ENCODE measurements at regions not wholly inside any gene's neighbourhood (a gene's known extent, or its start where the extent isn't known, plus 50 kb on each side); places are given as distances from the start of the nearest gene placed in this dataset.
A peak's percentile ranks its signal among the peaks of the same experiment; 100 is the strongest.
"Not testable (repeated sequence)": the region's sequence is repeated elsewhere in the genome, so short reads cannot be mapped to it uniquely, and the experiment has no call there.

DNA sequence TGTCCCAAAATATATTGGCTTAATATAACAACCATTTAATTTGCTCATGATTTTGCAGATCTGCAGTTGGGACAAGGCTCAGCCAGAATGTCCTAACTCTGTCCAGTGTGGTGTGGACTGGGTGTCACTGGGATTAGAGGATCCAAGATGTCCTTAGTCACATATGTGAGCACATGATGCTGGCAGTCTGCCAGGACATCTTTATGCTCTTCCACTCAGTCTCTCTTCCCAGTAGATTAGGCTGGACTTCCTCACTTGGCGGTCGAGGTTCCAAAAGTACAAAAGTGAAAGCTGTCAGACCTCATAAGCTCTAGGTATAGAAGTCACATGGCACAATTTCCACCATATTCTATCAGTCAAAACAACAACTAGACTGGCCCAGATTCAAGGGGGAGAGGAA, 167.9 kb upstream of the NTF3 start:
- DNase-seq (ENCODE audit: low read depth) = no peak

DNA sequence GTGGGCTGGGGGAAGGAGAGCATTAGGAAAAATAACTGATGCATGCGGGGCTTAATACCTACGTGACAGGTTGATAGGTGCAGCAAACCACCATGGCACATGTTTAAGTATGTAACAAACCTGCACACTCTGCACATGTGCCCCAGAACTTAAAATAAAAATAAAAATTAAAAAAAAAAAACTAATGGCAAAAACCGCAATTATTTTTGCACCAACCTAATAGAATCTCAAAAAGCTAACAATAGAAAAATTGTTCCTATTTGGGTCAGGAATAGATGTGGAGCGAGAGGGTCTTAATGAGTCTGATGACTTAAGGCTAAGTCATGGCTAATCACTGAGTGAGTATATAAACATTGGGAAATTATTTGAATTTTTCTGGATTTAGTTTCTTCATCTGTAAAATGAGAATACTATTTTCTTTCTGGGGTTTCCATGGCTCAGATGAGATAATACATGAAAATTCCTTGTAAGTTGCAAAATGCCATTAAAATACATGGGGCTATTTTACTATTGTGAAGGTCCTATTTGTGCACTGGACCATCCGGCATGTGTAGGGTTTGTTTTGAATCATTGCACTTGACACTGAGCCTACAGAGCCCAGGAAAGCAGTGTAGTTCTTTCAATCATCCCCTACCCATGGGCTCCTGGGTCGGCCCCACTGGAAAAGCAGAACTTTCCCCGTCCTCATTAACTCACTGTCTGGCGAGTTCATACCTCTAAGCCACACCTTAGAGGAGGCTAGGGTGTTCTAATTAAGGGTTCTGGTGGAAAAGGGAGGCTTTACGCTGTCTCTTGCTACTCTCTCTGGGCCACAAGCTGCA, 164.1 kb upstream of the NTF3 start:
- DNase-seq (ENCODE audit: low read depth) = no peak

DNA sequence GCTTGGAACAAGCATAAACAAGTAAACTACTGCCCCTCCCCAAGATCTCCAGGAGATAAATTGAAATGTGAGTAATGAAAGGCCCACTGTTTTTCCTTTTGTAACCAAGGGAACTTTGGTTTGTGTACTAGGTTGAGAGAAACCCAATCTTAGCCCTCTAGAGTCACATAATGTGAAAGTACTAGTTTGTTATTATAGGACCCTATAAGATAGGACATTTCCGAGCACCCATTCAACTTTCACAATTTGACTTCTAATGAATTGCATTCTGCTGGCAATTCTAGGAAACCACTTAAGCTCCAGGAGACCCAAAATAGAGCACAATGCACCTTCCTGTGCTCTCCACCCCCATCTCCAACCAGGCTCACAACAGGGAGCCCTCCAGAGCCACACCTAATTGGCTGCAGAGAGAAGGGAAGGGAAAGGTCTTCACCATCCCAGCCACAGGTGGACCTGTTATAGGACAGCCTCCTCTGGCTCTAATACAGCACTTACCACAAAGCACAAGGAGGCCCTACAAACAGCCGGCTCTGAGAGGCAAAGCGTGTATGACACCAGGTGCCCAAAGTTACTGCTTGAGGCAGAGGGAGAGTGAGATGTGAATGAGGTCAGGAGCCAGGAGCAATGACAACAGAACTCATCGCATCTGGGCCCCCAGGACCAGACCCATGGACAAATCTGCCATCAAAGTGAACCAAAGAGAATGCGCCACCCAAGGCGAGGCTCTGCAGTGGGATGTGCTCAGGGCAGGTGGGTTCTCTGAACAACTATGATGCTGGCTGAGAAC, 163.3 kb upstream of the NTF3 start:
- no peak for DNase-seq (ENCODE audit: low read depth)

DNA sequence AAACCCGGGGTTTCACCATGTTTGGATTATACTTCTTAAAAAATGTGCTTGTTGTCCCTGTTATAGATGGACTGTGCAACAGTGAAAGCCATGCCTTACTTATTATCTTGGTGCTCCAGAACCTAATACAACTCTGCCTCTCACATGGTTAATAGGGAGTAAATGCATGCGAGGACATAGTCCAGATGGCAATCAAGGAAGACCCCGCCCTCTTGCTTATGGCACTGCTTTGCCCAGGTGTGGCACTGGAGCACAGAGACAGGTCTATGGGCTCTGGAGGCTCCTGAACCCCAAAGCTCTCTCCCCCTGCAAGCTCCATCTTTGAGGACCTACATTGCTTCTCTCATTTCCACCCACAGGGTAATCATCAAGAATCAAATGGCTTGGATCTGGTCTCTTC, 162.1 kb upstream of the NTF3 start:
- DNase-seq (ENCODE audit: low read depth) = no peak

DNA sequence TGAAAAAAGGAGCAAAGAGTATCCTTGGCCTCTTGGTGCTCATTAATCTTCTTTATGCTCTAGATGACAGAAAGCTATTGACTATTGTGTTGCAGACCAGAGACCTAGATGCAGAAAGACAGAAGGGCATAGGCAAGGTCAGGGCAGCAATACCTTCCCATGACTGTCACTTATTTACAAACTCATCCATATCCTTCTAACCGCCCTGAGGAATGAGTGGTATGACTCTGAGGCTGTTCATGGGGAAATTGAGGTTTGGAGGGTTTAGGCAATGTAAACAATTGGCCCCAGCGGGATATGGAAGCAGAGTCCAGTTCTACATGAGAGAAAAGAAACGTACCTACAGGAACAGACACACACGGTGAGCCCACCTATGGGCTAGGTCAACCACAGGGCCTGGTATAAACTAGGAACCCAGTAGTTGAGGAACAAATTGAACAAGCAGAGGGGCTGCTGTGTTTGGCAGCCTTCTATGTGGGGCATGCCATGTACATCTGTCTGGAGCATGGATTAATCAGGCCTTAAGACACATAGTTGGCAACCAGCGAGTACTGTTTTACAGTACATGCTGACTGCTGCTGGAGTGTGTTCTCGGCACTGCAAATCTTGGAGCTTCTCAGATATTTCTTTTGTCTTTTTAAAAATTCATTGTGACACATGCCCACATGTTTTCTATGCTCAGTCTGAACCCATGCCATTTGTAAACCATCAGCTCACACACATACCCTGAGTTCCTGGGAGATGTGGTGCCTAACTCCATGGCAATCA, 159.7 kb upstream of the NTF3 start:
- DNase-seq (ENCODE audit: low read depth) = peak; percentile 27

DNA sequence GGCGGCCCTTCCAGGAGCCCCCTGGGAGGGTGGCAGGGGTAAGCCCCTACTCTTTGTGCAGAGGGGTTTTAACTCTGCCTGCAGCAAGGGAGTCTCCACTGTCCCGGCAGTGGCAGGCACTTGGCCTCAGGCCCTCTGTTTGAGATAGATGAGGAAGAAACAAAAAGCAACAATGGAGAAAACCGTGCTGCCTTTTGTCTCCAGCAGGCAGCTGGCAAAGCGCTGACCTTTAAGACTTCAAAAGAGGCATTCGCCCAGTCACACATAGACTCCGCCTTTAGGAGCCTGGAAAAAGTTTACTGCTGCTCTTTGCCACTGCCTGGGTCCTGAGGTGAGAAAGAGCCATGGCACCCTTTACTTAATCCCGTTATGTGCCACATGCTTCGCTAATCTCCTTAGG, 158.2 kb upstream of the NTF3 start:
- DNase-seq (ENCODE audit: low read depth) = no peak

DNA sequence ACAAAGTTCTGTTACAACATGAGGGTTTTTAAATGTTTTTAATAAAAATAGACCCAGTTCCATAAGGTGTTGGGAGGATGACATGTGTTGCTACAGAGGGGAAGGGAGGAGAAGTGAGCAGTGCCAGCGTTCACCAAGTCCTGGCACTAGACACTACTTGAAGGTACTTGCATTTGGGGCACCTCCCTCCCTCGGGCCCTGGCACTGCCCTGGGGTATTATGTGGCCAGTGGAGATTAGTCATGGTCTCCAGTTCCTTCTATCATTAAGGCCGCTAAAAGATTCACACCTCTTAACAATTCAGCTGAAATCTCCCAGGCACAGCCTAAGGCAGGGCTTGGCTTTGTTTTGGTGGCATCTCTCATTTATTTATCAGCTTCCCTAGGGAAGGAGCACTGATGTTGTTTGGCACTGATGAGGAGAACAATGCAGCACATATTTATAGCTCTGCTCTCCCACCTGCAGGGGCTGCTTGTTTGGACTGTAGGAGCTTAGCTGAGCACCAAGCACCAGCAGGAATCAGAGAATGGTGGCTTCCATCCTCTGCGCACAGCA, 155.5 kb upstream of the NTF3 start:
- DNase-seq (ENCODE audit: low read depth) = no peak

DNA sequence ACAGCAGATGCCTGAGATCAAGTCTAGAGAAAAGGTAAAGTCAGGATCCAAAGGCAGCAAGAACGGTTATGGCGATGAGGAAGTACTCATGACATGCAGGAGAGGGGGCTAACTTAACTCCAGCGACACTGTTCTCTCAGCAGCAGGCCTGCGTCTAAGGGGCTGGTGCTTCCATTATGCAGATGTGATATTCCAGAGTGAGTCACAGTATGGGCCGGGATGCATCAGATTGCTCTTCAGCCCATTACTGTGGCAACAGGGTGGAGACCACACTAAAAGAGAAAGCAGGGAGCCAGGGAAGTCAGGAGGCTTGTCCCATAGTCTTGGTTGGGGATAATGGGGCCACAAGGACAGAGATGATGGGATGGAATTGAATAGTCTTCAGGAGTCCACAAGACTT, 151.8 kb upstream of the NTF3 start:
- DNase-seq (ENCODE audit: low read depth) = no peak

DNA sequence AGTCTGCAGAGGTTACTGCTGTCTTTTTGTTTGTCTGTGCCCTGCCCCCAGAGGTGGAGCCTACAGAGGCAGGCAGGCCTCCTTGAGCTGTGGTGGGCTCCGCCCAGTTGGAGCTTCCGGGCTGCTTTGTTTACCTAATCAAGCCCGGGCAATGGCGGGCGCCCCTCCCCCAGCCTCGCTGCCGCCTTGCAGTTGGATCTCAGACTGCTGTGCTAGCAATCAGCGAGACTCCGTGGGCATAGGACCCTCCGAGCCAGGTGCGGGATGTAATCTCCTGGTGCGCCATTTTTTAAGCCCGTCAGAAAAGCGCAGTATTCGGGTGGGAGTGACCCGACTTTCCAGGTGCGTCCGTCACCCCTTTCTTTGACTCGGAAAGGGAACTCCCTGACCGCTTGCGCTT, 141.5 kb upstream of the NTF3 start:
- DNase-seq (ENCODE audit: low read depth) = not testable (repeated sequence)

DNA sequence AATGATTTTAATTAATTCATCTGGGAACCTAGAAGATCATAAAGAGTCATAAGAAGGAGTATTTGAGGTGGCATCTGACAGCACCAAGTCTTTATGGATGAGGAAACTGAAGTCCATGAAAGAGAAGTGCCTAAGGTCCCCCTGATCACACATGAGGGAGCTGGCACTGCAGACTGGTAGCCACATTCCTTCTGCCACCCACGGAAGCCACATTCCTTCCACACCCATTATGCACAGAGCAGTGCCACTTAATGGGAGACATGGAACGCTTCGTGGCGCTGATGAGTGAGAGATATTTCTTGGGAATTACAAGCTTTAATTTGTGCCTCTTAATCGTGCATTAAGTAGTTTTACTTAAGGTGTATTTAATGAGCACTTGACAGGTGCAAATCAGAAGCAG, 139.3 kb upstream of the NTF3 start:
- DNase-seq (ENCODE audit: low read depth) = no peak

DNA sequence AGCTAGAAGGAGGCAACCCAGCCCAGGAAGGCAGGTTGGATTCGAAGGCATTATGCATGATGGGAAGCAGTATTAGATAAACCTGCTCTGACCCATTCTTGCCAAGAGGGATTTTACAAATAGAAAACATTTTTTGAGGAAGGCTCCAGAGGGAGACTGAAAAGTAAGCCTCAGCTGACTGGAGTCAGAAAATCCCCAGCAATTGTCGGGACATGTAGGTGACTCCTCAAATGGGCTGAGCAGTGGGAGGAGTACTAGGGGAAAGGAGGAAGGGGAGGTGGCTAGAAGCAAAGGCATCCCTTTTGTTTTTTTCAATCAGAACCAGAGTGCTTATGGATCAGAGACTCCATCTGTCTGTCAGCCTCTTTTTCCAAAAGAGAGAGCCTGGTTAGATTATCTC, 138.1 kb upstream of the NTF3 start:
- DNase-seq (ENCODE audit: low read depth) = no peak

DNA sequence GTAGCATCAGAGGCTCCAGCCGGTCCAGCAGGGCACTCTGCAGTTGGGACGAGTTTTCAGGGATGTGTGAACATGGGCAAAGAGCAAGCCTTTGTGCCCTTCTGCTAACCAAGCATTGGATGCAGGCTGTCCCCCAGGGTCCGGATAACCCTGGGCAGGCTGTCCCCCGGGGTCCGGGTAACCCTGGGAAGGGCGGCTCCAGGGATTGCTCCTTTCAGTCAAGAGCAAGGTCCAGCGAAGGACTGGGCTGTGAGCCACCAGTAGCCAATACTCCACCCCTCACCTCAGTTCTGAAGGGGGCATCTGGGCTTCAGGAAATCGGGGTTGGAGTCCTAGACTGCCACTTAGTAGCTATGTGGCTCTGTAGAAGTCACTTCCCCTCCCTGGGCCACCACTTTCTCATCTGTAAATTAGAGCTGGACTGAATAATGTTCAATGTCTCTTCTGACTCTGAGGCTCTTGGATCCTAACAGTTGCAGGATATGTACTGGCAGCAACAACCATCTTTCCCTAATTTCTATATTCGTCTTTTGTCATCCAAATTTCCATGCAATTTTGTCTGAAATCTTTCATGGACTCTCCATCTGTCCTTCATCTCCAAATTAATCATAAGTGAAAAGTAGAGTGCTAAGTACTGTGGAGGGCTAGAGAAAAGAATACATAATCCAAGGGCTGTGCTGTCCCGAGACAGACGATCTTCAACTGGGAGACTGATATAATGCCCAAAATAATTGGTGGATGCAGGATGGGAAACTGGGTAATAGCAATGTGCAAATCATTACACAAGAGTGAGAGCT, 137.4 kb upstream of the NTF3 start:
- no peak for DNase-seq (ENCODE audit: low read depth)

DNA sequence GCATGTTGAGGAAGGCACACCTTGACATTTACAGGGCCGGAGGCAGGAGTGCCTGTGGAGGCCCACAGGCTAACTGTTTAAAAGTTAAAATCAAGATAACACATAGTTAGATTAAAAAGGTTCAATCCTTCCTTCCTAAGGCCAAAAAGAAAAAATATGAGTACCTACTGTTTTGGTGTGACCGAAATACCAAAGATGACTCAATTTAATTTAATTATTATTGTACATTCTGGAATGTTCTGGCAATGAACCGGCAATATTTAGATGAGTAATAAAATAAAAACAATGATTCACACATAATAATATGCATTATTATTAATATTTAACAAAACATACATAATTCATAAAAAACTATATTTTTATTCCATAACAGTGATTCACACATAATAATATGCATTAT, 136.8 kb upstream of the NTF3 start:
- DNase-seq (ENCODE audit: low read depth) = no peak

DNA sequence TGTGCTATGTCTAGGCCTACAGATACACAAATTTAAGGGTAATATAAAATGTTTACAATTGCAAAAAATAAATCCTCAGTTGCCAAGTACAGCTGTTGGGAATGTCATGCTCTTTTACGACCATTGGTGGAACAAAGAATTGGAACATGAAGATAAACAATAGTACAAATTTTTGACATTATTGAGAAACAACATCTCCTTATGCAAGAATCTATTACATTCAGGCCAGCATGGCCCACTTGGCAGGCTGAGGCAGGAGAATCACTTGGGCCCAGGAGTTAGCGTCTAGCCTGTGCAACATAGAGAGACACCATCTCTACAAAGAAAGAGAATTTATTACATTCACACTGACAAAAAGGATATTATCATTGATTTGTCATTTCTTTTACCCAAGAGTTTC, 135.9 kb upstream of the NTF3 start:
- peak; percentile 27 for DNase-seq (ENCODE audit: low read depth)

DNA sequence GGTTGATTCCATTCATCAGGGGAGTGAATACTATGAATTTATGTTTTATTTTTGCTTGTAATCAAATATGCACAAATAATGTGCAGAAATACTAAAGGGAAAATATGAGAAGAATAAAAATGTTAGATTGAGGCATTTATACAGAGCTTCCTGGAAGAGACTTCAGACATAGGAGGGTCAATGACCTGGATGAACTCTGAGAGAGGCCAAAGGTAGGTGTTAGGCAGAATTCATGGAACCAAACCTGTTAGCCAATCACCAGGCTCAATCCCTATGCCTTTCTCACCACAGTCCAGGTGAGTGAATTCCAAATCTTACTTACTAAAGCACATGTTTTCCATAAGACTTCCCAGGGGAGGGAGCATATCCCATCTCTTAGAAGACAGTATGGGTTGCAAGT, 130.4 kb upstream of the NTF3 start:
- DNase-seq (ENCODE audit: low read depth) = no peak

DNA sequence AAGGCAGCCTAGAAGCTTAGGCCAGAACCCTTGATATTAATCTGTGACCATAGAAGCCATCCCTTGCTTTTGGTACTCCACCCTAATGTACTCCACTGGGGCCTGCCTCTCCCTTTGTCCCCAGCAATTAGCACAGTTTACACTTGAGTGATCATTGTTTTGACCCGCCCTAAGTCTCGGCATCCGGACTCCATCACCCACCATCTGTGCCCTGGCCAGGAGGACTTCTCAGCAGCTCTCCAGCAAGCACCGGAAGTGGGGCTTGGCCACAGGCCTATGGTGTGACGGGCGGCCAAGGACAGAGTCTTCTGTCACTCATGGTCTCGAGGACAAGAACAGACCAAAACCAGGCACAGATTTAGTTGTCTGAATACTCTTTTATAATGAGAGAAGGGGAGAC, 126.5 kb upstream of the NTF3 start:
- DNase-seq (ENCODE audit: low read depth) = no peak

DNA sequence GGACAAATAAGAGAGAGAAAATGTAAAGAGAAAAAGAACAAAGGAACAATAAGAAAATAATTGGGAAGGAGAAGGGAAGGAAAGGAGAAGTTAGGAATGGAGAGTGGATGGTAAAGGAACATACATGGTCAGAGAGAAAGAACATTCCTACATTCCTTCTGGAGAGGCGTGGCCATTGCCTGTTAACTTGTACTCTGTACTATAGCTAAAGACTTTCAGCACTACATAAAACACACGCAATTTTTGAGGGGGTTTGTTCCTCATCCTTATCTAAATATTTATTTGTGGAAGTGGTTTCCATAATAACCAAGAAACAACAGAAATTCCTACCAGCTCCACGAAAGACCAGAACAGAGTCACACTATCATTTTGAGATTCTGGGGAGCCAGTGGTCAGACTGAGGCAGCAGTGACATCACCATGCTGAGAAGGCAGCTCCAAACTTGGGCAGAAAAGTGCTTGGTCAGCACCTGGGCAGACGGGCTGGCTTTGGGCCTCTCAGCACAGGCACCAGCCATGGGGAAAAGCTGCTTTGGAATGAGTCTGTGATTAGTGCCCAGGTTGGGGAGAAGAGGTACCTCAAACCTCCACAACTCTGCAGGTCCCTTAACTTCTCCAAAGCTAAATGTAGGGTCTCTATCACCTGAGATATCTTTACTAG, 125.9 kb upstream of the NTF3 start:
- no peak for DNase-seq (ENCODE audit: low read depth)

DNA sequence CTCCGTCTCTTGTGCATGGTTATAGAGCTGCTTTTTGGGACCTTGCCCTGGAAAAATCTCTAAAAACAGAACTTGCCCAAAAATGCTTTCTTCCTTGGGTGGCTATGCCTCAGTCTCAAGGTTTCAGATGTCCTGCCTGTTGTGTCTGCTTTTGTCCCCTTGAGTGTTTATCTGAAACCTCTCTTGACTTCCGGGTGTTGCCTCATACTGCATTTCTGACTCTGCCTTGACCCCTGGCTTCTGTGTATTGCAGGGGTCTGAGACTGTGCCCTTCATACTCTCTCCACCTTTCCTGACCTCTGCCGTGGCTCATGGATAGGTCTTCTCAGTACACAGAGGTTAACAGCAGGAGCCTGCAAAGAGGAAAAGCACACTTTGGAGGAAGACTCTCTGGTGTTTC, 124.8 kb upstream of the NTF3 start:
- no peak for DNase-seq (ENCODE audit: low read depth)

DNA sequence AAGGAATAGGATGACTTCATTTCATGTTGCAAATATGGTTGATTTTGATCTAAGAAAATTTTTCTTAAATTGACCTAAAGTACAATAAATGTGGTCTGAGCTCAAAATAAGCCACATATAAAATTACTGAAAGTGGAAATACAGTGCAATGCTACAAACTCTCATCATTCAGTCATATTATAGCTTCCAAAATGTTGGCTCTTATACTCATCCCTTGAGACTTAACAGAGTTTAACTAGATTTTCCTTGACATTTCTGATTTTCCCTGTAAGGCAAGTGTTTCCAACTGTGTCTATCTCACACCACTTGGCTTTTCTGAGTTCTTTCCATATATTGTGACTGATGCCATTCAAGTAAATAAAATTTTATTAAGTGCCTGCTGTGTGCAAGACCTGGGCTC, 123.7 kb upstream of the NTF3 start:
- DNase-seq (ENCODE audit: low read depth) = no peak

DNA sequence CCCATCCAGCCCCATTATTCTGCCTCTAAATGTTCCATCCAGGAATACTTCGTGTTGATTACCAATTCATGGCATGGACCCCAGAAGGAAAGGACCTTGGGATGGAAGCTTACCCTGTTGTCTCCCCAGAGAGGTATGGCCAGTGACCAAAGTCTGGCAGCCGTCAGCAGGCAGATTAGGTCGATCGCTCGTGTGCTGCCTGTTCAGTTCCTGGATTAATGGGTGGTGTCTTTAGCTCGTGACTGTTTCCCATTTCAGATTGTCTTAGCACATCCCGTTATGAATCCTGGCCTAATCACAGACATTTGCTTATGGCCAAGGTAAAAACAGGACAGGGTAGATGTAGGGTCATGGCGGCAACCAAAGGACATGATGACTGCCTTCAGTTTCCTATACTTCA, 122.9 kb upstream of the NTF3 start:
- DNase-seq (ENCODE audit: low read depth) = no peak

DNA sequence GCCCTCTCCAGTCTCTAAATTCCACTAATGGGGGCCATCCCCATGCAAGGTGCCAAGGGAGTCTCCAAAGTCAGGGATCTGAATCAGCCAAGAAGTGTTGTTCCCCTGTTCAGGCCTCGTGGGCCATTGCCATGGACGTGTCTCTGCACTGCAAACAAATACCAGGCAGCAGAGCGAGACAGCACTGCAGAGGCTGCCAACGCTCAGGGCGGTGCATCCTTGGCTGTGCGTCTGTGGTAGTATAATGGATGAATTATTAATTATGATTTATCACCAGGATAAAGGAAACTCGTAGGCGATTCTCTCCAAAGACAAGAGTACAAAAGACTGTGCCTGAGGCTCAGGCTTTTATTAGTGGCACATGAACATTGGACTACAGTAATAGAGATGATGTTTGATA, 122.3 kb upstream of the NTF3 start:
- DNase-seq (ENCODE audit: low read depth) = no peak
